ENCODE measurements at regions not wholly inside any gene's neighbourhood (a gene's known extent, or its start where the extent isn't known, plus 50 kb on each side); places are given as distances from the start of the nearest gene placed in this dataset.

- TF ChIP-seq CTCF (IDR thresholded peaks at IDR 0.05; ENCODE audit: low read depth, low read length, missing input control), result no peak
- no peak for TF ChIP-seq TAF1 (conservative IDR thresholded peaks at IDR 0.05)
- TF ChIP-seq MAX (IDR thresholded peaks at IDR 0.05), result no peak
- no peak for TF ChIP-seq YY1 (IDR thresholded peaks at IDR 0.05)
- no peak for TF ChIP-seq REST (IDR thresholded peaks at IDR 0.05)
- TF ChIP-seq HNF4G (IDR thresholded peaks at IDR 0.05), result no peak
- no peak for TF ChIP-seq HNF4A (conservative IDR thresholded peaks at IDR 0.05)
- no peak for TF ChIP-seq EGR1 (IDR thresholded peaks at IDR 0.05; ENCODE audit: low read depth in 2 of 2)
- no peak for TF ChIP-seq RAD21 (IDR thresholded peaks at IDR 0.05)
- no peak for TF ChIP-seq JUND (IDR thresholded peaks at IDR 0.05)
- TF ChIP-seq FOXA1 (IDR thresholded peaks at IDR 0.05), result no peak
- TF ChIP-seq SP1 (IDR thresholded peaks at IDR 0.05), result no peak
- no peak for TF ChIP-seq NR2F2 (IDR thresholded peaks at IDR 0.05)
- TF ChIP-seq ATF3 (IDR thresholded peaks at IDR 0.05), result no peak
Observed at GRCh38 chr16:86971251-86971650, 345.9 kb downstream of the C16orf95 start.

Data from liver (tissue), 3 donors.